ENCODE measurements at regions not wholly inside any gene's neighbourhood (a gene's known extent, or its start where the extent isn't known, plus 50 kb on each side); places are given as distances from the start of the nearest gene placed in this dataset.

- Histone ChIP-seq H3K27ac (no peak overlapping the region), H3K27me3 (peaks cover 0 to 4% (median 0%) of the 10 kb centered on the region in 4 donors), H3K4me1 (peaks cover 0 to 12% (median 8%) of the 10 kb centered on the region in 3 donors), H3K36me3 (no peaks in the 10 kb centered on the region), H3K9me3 (peaks cover 0 to 11% (median 4%) of the 10 kb centered on the region in 3 donors), H3K4me3 (no peak overlapping the region)
- 75 to 92% methylated on average over 2 of the region's 2 CpGs for WGBS, 2 donors
- no peak for DNase-seq
- intact Hi-C loops (cut with DNase I) = no loop called here
- TF ChIP-seq POLR2A (IDR thresholded peaks at IDR 0.05) = no peak
- no peak for TF ChIP-seq CTCF (IDR thresholded peaks at IDR 0.05)
These were observed 209.1 kb upstream of the CCL2 start for GRCh38 chr17:34045990-34046389.

DNA sequence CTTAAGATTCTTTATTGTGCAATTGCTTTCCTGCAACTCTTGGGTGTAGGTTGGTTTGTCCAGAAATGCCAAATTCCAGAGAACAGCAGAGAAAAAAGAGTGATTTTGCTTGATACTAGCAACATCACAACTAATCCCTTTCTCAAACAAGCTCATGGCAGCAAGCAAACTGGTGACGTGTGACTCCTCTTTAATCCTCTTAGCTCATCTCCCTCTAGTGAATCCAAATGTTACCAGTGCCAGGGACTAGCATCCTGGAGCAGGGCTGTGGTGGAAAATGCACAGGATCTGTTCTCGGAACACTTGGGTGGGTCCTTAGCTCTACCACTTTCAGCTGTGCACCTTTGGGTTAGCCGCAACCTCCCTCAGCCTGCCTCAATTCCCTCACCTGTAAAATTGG, 204.0 kb upstream of the CCL2 start:
- intact Hi-C loops (cut with DNase I) = no loop called here
- no peak for TF ChIP-seq POLR2A (IDR thresholded peaks at IDR 0.05)
- TF ChIP-seq CTCF (IDR thresholded peaks at IDR 0.05) = no peak
- Histone ChIP-seq H3K27me3 (no peaks in the 10 kb centered on the region), H3K27ac (peak overlapping the region; percentile 22 to 68 (median 54)), H3K4me1 (peaks cover 0 to 24% (median 9%) of the 10 kb centered on the region in 3 donors), H3K36me3 (no peaks in the 10 kb centered on the region), H3K9me3 (peaks cover 0 to 5% (median 0%) of the 10 kb centered on the region in 3 donors), H3K4me3 (no peak overlapping the region)
- DNase-seq = no peak
- WGBS, 2 donors = 43 to 51% methylated on average over 3 of the region's 3 CpGs

DNA sequence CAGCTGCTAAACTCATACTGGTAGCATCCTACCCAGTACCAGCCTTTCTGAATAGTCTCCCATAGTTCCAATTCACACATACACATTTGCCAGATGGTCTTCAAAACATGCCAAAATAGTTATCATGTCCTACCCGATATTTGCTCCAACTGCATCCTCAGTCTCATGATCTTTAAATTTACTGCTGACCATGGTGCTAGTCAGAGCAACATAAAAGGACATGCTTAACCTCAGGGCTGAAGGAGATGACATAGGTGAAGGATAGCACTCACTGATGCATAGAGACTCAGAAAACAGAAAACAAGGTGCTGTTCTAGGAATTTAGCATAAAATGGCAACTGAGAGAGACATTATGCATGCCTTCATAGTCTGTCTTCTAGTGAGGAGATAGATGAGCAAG, 200.6 kb upstream of the CCL2 start:
- Histone ChIP-seq H3K4me3 (no peak overlapping the region), H3K27ac (no peak overlapping the region), H3K9me3 (no peaks in the 10 kb centered on the region), H3K4me1 (peaks cover 6 to 56% (median 26%) of the 10 kb centered on the region in 3 donors), H3K36me3 (no peaks in the 10 kb centered on the region), H3K27me3 (no peaks in the 10 kb centered on the region)
- WGBS, 2 donors = 92 to 100% methylated on average over 1 of the region's 1 CpG
- intact Hi-C loops (cut with DNase I) = no loop called here
- TF ChIP-seq POLR2A (IDR thresholded peaks at IDR 0.05) (no peak), CTCF (IDR thresholded peaks at IDR 0.05) (no peak)
- no peak for DNase-seq

- intact Hi-C loops (cut with DNase I) = no loop called here
These were observed 199.5 kb upstream of the CCL2 start for GRCh38 chr17:34055606-34056005.

More at GRCh38 chr17:34055606-34056005, 199.5 kb upstream of the CCL2 start:
- no peak for DNase-seq
- no peak overlapping the region for H3K27ac ChIP-seq
- TF ChIP-seq CTCF (IDR thresholded peaks at IDR 0.05) (no peak), POLR2A (IDR thresholded peaks at IDR 0.05) (no peak)
- no peak overlapping the region for H3K4me3 ChIP-seq
- H3K4me1 ChIP-seq = peaks cover 6 to 52% (median 20%) of the 10 kb centered on the region in 3 donors
- no peaks in the 10 kb centered on the region for H3K9me3 ChIP-seq
- H3K27me3 ChIP-seq = no peaks in the 10 kb centered on the region
- H3K36me3 ChIP-seq = no peaks in the 10 kb centered on the region
- 41 to 52% methylated on average over 3 of the region's 3 CpGs for WGBS, 2 donors

All from esophagus squamous epithelium (tissue), 5 donors.